Left ventricle myocardium inferior (tissue), 1 donor: ENCODE measurements at regions not wholly inside any gene's neighbourhood (a gene's known extent, or its start where the extent isn't known, plus 50 kb on each side); places are given as distances from the start of the nearest gene placed in this dataset.

ENCODE experiments used
- DNase-seq: peaks from one replicate; pipeline ENCODE4 v3.0.0-alpha.2; 2020
- H3K27ac ChIP-seq: fragments of 200-600 bp; replicated peaks from 2 replicates; pipeline ENCODE4 v1.8.0; 2021
- H3K27me3 ChIP-seq: fragments of 200-600 bp; 2 replicates; pipeline ENCODE4 v1.8.0; 2021; ENCODE audit warnings: low read depth
- H3K36me3 ChIP-seq: fragments of 200-600 bp; 2 replicates; pipeline ENCODE4 v1.8.0; 2021
- H3K4me1 ChIP-seq: fragments of 200-600 bp; 2 replicates; pipeline ENCODE4 v1.8.0; 2021
- H3K4me3 ChIP-seq: fragments of 200-600 bp; 2 replicates; pipeline ENCODE4 v1.8.0; 2021; ENCODE audit warnings: mild to moderate bottlenecking, moderate library complexity
- H3K9me3 ChIP-seq: fragments of 200-600 bp; replicated peaks from 2 replicates; pipeline ENCODE4 v1.8.0; 2021
- intact Hi-C: fragments of 100-400 bp; cut with micrococcal nuclease; formaldehyde crosslinking; loops from one replicate; pipeline ENCODE4 v1.11.0; 2022
- TF ChIP-seq, protein P1 (sequence below): fragments of 200-600 bp; IDR thresholded peaks from 2 replicates; pipeline ENCODE4 v1.8.0; 2021; ENCODE audit warnings: antibody characterized with exemption, mild to moderate bottlenecking, borderline replicate concordance
- donor health status: DM: no; HTN: yes; CAD: no; lungs with severe emphysema.

DNA sequence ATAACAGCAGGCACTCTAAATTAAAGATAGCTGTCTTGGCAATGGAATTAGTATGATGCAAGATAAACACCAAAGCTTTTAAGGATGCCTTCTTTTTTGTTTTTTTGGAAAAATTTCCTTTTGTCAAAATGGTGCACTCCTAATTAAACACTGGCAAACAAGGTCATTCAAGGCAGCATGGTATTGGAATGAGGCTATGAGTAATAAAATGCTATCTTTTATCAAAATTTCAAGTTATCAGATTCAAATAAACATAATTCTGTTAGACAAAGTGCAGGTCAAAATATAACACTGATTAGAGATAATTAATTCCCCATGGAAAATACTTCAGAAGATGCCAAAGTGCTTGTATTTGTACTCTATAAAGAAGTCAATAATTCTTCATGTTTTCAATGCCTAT is 514.1 kb downstream of the TENT5A start:
- intact Hi-C loops = no loop called here
- peaks cover 3% of the 10 kb centered on the region for H3K9me3 ChIP-seq
- TF ChIP-seq, protein P1, sequence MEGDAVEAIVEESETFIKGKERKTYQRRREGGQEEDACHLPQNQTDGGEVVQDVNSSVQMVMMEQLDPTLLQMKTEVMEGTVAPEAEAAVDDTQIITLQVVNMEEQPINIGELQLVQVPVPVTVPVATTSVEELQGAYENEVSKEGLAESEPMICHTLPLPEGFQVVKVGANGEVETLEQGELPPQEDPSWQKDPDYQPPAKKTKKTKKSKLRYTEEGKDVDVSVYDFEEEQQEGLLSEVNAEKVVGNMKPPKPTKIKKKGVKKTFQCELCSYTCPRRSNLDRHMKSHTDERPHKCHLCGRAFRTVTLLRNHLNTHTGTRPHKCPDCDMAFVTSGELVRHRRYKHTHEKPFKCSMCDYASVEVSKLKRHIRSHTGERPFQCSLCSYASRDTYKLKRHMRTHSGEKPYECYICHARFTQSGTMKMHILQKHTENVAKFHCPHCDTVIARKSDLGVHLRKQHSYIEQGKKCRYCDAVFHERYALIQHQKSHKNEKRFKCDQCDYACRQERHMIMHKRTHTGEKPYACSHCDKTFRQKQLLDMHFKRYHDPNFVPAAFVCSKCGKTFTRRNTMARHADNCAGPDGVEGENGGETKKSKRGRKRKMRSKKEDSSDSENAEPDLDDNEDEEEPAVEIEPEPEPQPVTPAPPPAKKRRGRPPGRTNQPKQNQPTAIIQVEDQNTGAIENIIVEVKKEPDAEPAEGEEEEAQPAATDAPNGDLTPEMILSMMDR = no peak
- no peak overlapping the region for H3K4me3 ChIP-seq
- H3K27me3 ChIP-seq = no peaks in the 10 kb centered on the region
- H3K27ac ChIP-seq = no peak overlapping the region
- no peaks in the 10 kb centered on the region for H3K4me1 ChIP-seq
- no peak for DNase-seq
- H3K36me3 ChIP-seq = no peaks in the 10 kb centered on the region

DNA sequence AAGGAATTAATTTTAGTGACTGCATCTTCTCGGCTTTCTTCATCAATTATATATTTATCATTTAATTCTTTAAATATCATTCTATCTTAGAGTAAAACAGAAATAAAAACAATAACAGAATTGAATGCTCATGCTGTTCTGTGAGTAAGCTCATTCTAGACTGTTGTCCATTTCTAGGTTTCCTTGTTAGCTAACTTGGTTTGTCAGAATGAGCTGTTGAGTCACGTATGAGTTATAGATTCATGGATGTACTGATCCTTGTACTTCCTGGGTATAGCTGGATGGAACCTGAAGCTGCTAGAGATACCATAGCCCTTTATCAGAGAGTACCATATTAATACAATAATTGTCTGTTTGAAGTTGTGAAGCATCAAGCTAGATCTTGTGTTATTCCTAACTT is 515.3 kb downstream of the TENT5A start:
- Histone ChIP-seq H3K27ac (no peak overlapping the region), H3K36me3 (no peaks in the 10 kb centered on the region), H3K27me3 (no peaks in the 10 kb centered on the region), H3K9me3 (no peaks in the 10 kb centered on the region), H3K4me3 (no peak overlapping the region), H3K4me1 (no peaks in the 10 kb centered on the region)
- intact Hi-C loops = no loop called here
- TF ChIP-seq, protein P1 = no peak
- no peak for DNase-seq

DNA sequence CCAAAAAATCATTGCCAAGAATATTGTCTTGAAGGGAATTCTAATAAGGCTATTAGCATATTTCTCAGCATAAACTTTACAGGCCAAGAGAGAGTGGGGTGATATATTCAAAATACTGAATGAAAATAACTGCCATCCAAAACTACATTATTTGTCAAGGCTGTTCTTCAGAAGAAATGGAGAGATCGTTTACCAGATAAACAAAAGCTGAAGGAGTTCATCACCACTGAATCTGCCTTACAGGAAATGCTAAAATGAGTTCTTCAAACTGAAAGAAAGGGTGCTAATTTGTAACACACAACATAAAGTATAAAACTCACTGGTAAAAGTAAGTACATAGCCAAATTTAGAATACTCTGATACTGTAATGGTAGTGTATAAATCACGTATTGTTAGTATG is 517.0 kb downstream of the TENT5A start:
- DNase-seq = no peak
- intact Hi-C loops = no loop called here
- Histone ChIP-seq H3K27ac (no peak overlapping the region), H3K4me3 (no peak overlapping the region), H3K27me3 (no peaks in the 10 kb centered on the region), H3K36me3 (no peaks in the 10 kb centered on the region), H3K9me3 (no peaks in the 10 kb centered on the region), H3K4me1 (no peaks in the 10 kb centered on the region)
- TF ChIP-seq, protein P1 = no peak

DNA sequence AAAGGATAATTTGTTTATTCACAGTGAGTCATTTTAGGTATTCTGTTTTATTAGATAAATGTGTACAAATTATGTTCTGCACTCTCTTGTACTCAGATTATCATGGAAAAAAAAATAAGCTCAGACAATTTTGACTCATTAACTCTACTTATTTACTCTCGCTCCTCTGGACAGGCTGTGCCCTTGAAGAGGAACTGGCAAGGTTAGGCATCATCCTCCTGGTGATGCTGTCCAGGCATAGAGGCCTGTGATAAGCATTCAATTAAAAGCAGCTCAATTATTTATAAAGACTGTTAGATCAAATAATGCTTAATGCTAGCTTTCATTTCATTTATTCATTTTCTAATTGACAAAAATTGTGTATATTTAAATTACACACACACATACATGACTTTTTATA is 518.5 kb downstream of the TENT5A start:
- intact Hi-C loops = no loop called here
- H3K36me3 ChIP-seq = no peaks in the 10 kb centered on the region
- TF ChIP-seq, protein P1 = no peak

DNA sequence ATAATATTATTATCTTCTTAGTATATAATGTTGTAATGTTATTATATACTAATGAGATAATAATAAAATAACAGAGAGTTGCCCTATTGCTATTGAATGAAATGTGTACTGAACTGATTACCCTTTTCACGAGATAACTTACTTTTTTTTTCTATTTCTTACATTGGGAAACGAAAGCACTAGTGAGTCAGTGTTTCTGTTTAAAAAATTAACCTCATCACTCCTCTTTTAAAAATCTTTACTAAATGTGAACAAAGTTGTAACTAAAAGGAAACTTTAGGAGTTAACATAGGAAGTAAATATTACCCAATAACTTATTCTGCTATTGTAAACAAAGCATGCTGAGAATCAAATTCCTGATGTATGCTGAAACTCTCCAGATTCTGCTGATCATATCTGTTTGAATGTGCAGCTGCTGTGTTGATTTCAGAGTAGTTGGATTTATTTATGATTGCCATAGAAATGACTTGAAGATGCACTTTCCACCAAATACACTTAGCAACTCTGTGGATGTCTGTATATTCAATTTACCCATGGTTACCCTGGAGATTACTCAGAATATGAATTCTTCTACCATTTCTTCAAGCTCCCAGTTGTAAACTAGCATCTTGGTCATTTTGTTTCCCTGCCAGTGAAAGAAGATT is 523.4 kb downstream of the TENT5A start:
- TF ChIP-seq, protein P1 = no peak
- no peaks in the 10 kb centered on the region for H3K4me1 ChIP-seq
- H3K9me3 ChIP-seq = no peaks in the 10 kb centered on the region
- no peaks in the 10 kb centered on the region for H3K36me3 ChIP-seq
- DNase-seq = no peak
- H3K4me3 ChIP-seq = no peak overlapping the region
- no peaks in the 10 kb centered on the region for H3K27me3 ChIP-seq
- intact Hi-C loops = no loop called here
- no peak overlapping the region for H3K27ac ChIP-seq

More for the DNA sequence above, 518.5 kb downstream of the TENT5A start:
- Histone ChIP-seq H3K27ac (no peak overlapping the region), H3K27me3 (no peaks in the 10 kb centered on the region), H3K4me1 (no peaks in the 10 kb centered on the region), H3K4me3 (no peak overlapping the region), H3K9me3 (no peaks in the 10 kb centered on the region)
- DNase-seq = no peak
